Esophagus squamous epithelium (tissue), 4 donors: ENCODE measurements at regions not wholly inside any gene's neighbourhood (a gene's known extent, or its start where the extent isn't known, plus 50 kb on each side); places are given as distances from the start of the nearest gene placed in this dataset.
"Not testable (repeated sequence)": the region's sequence is repeated elsewhere in the genome, so short reads cannot be mapped to it uniquely, and the experiment has no call there.

Source experiments
- CTCF ChIP-seq, 6 experiments: fragments of 450-650 bp in 4 of 6; fragments of 200-600 bp in 2 of 6; sonication (generic) in 2 of 6; IDR thresholded peaks; one replicate each; pipeline ENCODE4 v1.5.1; 2016 to 2019; ENCODE audit warnings: antibody characterized with exemption in 6 of 6, mild to moderate bottlenecking in 4 of 6, moderate library complexity in 4 of 6
- POLR2A ChIP-seq, 4 donors: fragments of 450-650 bp; IDR thresholded peaks; one replicate each; pipeline ENCODE4 v1.6.1; 2017; ENCODE audit warnings: antibody characterized with exemption in 4 of 4, mild to moderate bottlenecking in 4 of 4, moderate library complexity in 3 of 4

GRCh38 chr5:135742240-135742639 lies 92.2 kb upstream of the SLC25A48 start:
- TF ChIP-seq CTCF, POLR2A (IDR thresholded peaks at IDR 0.05): not testable (repeated sequence)
